Common myeloid progenitor, CD34-positive (primary cell): ENCODE measurements at regions not wholly inside any gene's neighbourhood (a gene's known extent, or its start where the extent isn't known, plus 50 kb on each side); places are given as distances from the start of the nearest gene placed in this dataset.

ENCODE experiments used
- CTCF ChIA-PET: fragments of 350-600 bp; sonication (Branson Sonifier 250); formaldehyde crosslinking; loops from one replicate; lab custom pipeline; 2021; ENCODE audit warnings: antibody characterized with exemption; lab: Charles Lee
- POLR2A ChIA-PET: fragments of 350-600 bp; sonication (Branson Sonifier 250); formaldehyde crosslinking; loops from one replicate; lab custom pipeline; 2021; ENCODE audit warnings: antibody characterized with exemption; lab: Charles Lee
- DNase-seq, 3 donors: peaks; one replicate each; pipeline versions ENCODE4 v3.0.0 to v3.0.0-alpha.2; 2013
- H3K27ac ChIP-seq, 2 experiments: 1 replicate in 1 of 2; 2 replicates in 1 of 2; pipeline ENCODE4 v1.7.0; 2013; ENCODE audit warnings: inconsistent platforms in 2 of 2, low read length in 2 of 2, mild to moderate bottlenecking in 2 of 2, low read depth in 1 of 2, moderate library complexity in 1 of 2; ENCODE audit not compliant: severe bottlenecking in 2 of 2, insufficient read depth in 1 of 2, poor library complexity in 1 of 2
- H3K27me3 ChIP-seq, 5 experiments: replicated peaks in 2 of 5; 1 replicate in 3 of 5; 2 replicates in 2 of 5; pipeline versions ENCODE4 v1.6.1 to v1.7.0; 2013; ENCODE audit warnings: low read length in 4 of 5, mild to moderate bottlenecking in 2 of 5, moderate library complexity in 2 of 5, inconsistent platforms in 1 of 5; ENCODE audit not compliant: insufficient read depth in 5 of 5, control insufficient read depth in 4 of 5
- H3K36me3 ChIP-seq, 4 experiments: 1 replicate in 2 of 4; 2 replicates in 2 of 4; pipeline versions ENCODE4 v1.6.1 to v1.7.0; 2013; ENCODE audit warnings: low read length in 3 of 4, control low read depth in 1 of 4, mild to moderate bottlenecking in 1 of 4; ENCODE audit not compliant: control insufficient read depth in 4 of 4, insufficient read depth in 4 of 4
- H3K4me1 ChIP-seq, 4 experiments: 1 replicate in 3 of 4; 2 replicates in 1 of 4; pipeline versions ENCODE4 v1.6.1 to v1.7.1; 2013; ENCODE audit warnings: low read length in 3 of 4, mild to moderate bottlenecking in 3 of 4, control low read depth in 1 of 4, inconsistent platforms in 1 of 4, moderate library complexity in 1 of 4; ENCODE audit not compliant: control insufficient read depth in 4 of 4, insufficient read depth in 4 of 4; ENCODE audit errors: control extremely low read depth in 1 of 4
- H3K4me3 ChIP-seq, 7 experiments: 1 replicate in 4 of 7; 2 replicates in 3 of 7; pipeline versions ENCODE4 v1.5.1 to v1.7.0; 2013; ENCODE audit warnings: mild to moderate bottlenecking in 7 of 7, low read length in 6 of 7, moderate library complexity in 6 of 7, inconsistent platforms in 2 of 7, low read depth in 2 of 7, control low read depth in 1 of 7; ENCODE audit not compliant: insufficient read depth in 4 of 7, control insufficient read depth in 1 of 7; ENCODE audit errors: extremely low read depth in 1 of 7
- H3K9me3 ChIP-seq, 5 experiments: 1 replicate in 4 of 5; 2 replicates in 1 of 5; pipeline versions ENCODE4 v1.6.1 to v1.7.1; 2013; ENCODE audit warnings: low read length in 4 of 5, mild to moderate bottlenecking in 2 of 5, inconsistent platforms in 1 of 5, low read depth in 1 of 5, moderate library complexity in 1 of 5; ENCODE audit not compliant: control insufficient read depth in 4 of 5, insufficient read depth in 2 of 5; ENCODE audit errors: control extremely low read depth in 1 of 5
- WGBS: methylation state at CpG from one replicate; pipeline ENCODE4 v1.1.5; 2013; ENCODE audit not compliant: insufficient coverage; 5-methylcytosine and 5-hydroxymethylcytosine counted together

DNA sequence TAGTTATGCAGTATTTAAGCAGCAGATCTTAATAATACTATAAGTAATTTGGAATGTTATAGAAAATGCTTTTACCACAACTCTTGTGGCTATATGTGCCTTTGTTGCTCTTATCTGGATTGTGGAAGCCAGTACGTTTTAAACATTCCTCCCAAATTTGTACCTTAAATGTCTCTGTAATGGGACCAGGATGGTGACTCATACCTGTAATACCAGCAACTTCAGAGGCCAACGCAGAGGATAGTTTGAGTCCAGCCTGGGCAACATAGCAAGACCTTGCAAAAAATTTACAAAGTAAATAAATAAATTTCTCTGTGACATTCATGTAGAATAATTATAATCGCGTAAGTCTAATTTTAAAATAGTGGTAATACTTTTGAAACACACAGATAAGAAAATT is 283.1 kb downstream of the POM121L12 start:
- Histone ChIP-seq H3K9me3 (no peaks in the 10 kb centered on the region), H3K4me1 (no peaks in the 10 kb centered on the region), H3K4me3 (no peak overlapping the region), H3K36me3 (no peaks in the 10 kb centered on the region), H3K27ac (no peak overlapping the region), H3K27me3 (no peaks in the 10 kb centered on the region)
- ChIA-PET POLR2A (no interaction called here), CTCF (no interaction called here)
- WGBS, result no CpG with 5 or more reads among the region's 4 CpGs
- no peak for DNase-seq

GRCh38 chr7:53325061-53325460 is 289.6 kb downstream of the POM121L12 start:
- H3K27ac ChIP-seq, result no peak overlapping the region
- no CpG with 5 or more reads among the region's 2 CpGs for WGBS
- H3K36me3 ChIP-seq, result no peaks in the 10 kb centered on the region
- ChIA-PET POLR2A (no interaction called here), CTCF (no interaction called here)
- H3K9me3 ChIP-seq, result no peaks in the 10 kb centered on the region
- no peak for DNase-seq
- H3K4me3 ChIP-seq, result no peak overlapping the region
- H3K4me1 ChIP-seq, result no peaks in the 10 kb centered on the region
- H3K27me3 ChIP-seq, result no peaks in the 10 kb centered on the region

DNA sequence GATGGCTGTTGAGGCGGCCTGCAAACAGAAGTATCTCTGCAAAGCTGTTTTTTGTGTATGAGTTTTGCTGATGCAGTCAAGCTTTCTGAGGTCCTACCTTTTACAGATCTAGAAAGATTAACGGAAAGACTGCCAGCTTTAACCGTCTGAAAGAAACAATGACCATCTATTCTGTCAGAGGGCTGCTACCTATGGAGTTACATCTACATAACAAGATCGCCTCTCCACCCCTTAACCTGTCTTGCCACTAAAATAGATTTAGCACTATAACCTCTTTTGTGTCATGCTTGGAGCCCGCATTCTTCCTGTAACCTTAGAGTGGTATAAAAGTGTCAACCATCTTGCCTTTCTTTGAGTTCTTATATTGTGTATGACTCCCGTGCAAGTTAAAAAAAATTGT is 291.2 kb downstream of the POM121L12 start:
- ChIA-PET POLR2A (no interaction called here), CTCF (no interaction called here)
- Histone ChIP-seq H3K4me1 (no peaks in the 10 kb centered on the region), H3K9me3 (no peaks in the 10 kb centered on the region), H3K4me3 (no peak overlapping the region), H3K27ac (no peak overlapping the region), H3K27me3 (no peaks in the 10 kb centered on the region), H3K36me3 (no peaks in the 10 kb centered on the region)
- no peak for DNase-seq
- 55% methylated on average over 3 of the region's 6 CpGs for WGBS

GRCh38 chr7:53336105-53336668 is 300.8 kb downstream of the POM121L12 start:
- WGBS, result 95% methylated on average over 3 of the region's 8 CpGs
- ChIA-PET CTCF (no interaction called here), POLR2A (no interaction called here)
- H3K27me3 ChIP-seq, result no peaks in the 10 kb centered on the region
- H3K9me3 ChIP-seq, result peaks cover 0 to 3% (median 0%) of the 10 kb centered on the region in 5 experiments
- no peaks in the 10 kb centered on the region for H3K4me1 ChIP-seq
- no peak for DNase-seq
- no peak overlapping the region for H3K27ac ChIP-seq
- H3K4me3 ChIP-seq, result no peak overlapping the region
- H3K36me3 ChIP-seq, result no peaks in the 10 kb centered on the region

GRCh38 chr7:53340220-53340619 is 304.8 kb downstream of the POM121L12 start:
- H3K36me3 ChIP-seq, result no peaks in the 10 kb centered on the region
- H3K4me1 ChIP-seq, result no peaks in the 10 kb centered on the region
- no peak overlapping the region for H3K4me3 ChIP-seq
- ChIA-PET CTCF (no interaction called here), POLR2A (no interaction called here)
- DNase-seq, result no peak
- WGBS, result no CpG with 5 or more reads among the region's 1 CpG
- H3K27me3 ChIP-seq, result no peaks in the 10 kb centered on the region
- no peak overlapping the region for H3K27ac ChIP-seq
- peaks cover 0 to 7% (median 0%) of the 10 kb centered on the region in 5 experiments for H3K9me3 ChIP-seq

DNA sequence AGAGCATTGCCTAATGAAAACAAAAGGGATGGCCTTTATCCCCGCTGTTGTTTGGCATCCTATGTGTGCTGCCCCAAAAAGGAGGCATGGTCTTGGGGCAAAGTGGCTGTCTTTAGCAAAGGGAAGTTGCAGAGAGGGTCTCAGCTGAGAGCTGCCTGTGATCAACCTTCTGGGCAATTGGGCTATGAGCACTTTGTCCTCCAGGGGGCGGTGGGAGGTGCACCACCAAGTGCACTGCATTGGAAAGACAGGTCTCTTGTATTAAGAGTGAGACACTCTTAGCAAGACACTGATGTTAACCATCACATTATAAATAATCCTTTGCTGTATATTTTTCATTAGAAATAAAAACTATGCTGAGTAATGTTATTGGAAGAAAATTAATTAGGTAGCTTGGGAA is 314.8 kb downstream of the POM121L12 start:
- no peaks in the 10 kb centered on the region for H3K36me3 ChIP-seq
- H3K27ac ChIP-seq, result no peak overlapping the region
- H3K4me3 ChIP-seq, result no peak overlapping the region
- no peaks in the 10 kb centered on the region for H3K4me1 ChIP-seq
- no peaks in the 10 kb centered on the region for H3K27me3 ChIP-seq
- POLR2A ChIA-PET, result no interaction called here
- CTCF ChIA-PET, result no interaction called here
- no peaks in the 10 kb centered on the region for H3K9me3 ChIP-seq
- 30% methylated on average over 1 of the region's 2 CpGs for WGBS
- no peak for DNase-seq

DNA sequence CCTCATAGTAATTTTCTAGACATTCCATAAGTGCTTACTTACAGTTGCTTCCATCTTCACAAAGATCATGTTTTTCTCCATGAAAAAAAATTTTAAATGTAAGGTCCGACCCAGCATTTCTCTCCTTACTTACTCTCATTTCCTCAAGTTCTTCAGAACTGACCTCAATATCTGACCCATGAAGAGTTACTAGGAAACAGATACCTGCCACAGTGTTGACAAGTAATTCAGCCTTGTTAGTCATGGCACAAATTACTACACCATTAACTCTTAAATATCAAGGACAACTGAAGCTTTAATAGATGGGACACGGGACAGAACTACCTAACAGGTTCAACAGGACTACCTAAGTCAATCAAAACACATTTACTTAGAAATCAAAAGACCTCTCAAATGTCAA is 316.2 kb downstream of the POM121L12 start:
- H3K27ac ChIP-seq, result no peak overlapping the region
- CTCF ChIA-PET, result no interaction called here
- no peak for DNase-seq
- no peak overlapping the region for H3K4me3 ChIP-seq
- no peaks in the 10 kb centered on the region for H3K4me1 ChIP-seq
- POLR2A ChIA-PET, result no interaction called here
- H3K9me3 ChIP-seq, result no peaks in the 10 kb centered on the region
- no CpG with 5 or more reads among the region's 2 CpGs for WGBS
- H3K36me3 ChIP-seq, result no peaks in the 10 kb centered on the region
- no peaks in the 10 kb centered on the region for H3K27me3 ChIP-seq
